ENCODE measurements at regions not wholly inside any gene's neighbourhood (a gene's known extent, or its start where the extent isn't known, plus 50 kb on each side); places are given as distances from the start of the nearest gene placed in this dataset.

- Histone ChIP-seq H3K27me3 (ENCODE audit: insufficient read depth, poor library complexity, severe bottlenecking) (no peaks in the 10 kb centered on the region), H3K27ac (ENCODE audit: poor library complexity, severe bottlenecking) (no peak overlapping the region), H3K36me3 (ENCODE audit: low read depth) (no peaks in the 10 kb centered on the region), H3K9me3 (ENCODE audit: severe bottlenecking) (no peaks in the 10 kb centered on the region), H3K4me1 (ENCODE audit: insufficient read depth, poor library complexity, severe bottlenecking) (peaks cover 6% of the 10 kb centered on the region), H3K4me3 (ENCODE audit: severe bottlenecking) (no peak overlapping the region)
- DNase-seq (ENCODE audit: low spot score) (no peak), ATAC-seq (ENCODE audit: low read depth) (peak; percentile 42; the same call in 1 of the 3 replicates)
- no peak for TF ChIP-seq CTCF (IDR thresholded peaks at IDR 0.05; ENCODE audit: poor library complexity, severe bottlenecking)
Observed at GRCh38 chr3:106130384-106131198, 261.8 kb upstream of the CBLB start.

GRCh38 chr3:106135451-106136160 is 266.8 kb upstream of the CBLB start:
- Histone ChIP-seq H3K4me3 (ENCODE audit: severe bottlenecking) (no peak overlapping the region), H3K36me3 (ENCODE audit: low read depth) (no peaks in the 10 kb centered on the region), H3K4me1 (ENCODE audit: insufficient read depth, poor library complexity, severe bottlenecking) (no peaks in the 10 kb centered on the region), H3K27ac (ENCODE audit: poor library complexity, severe bottlenecking) (no peak overlapping the region), H3K27me3 (ENCODE audit: insufficient read depth, poor library complexity, severe bottlenecking) (no peaks in the 10 kb centered on the region), H3K9me3 (ENCODE audit: severe bottlenecking) (no peaks in the 10 kb centered on the region)
- no peak for DNase-seq (ENCODE audit: low spot score)
- TF ChIP-seq CTCF (IDR thresholded peaks at IDR 0.05; ENCODE audit: poor library complexity, severe bottlenecking), result no peak
- ATAC-seq (ENCODE audit: low read depth), result no peak

GRCh38 chr3:106139826-106140225 is 271.0 kb upstream of the CBLB start:
- H3K9me3 ChIP-seq (ENCODE audit: severe bottlenecking), result no peaks in the 10 kb centered on the region
- ATAC-seq (ENCODE audit: low read depth), result no peak
- no peak for TF ChIP-seq CTCF (IDR thresholded peaks at IDR 0.05; ENCODE audit: poor library complexity, severe bottlenecking)

GRCh38 chr3:106140431-106140830 is 271.6 kb upstream of the CBLB start:
- TF ChIP-seq CTCF (IDR thresholded peaks at IDR 0.05; ENCODE audit: poor library complexity, severe bottlenecking), result no peak

More at GRCh38 chr3:106139826-106140225, 271.0 kb upstream of the CBLB start:
- Histone ChIP-seq H3K4me3 (ENCODE audit: severe bottlenecking) (no peak overlapping the region), H3K4me1 (ENCODE audit: insufficient read depth, poor library complexity, severe bottlenecking) (no peaks in the 10 kb centered on the region), H3K27me3 (ENCODE audit: insufficient read depth, poor library complexity, severe bottlenecking) (no peaks in the 10 kb centered on the region), H3K27ac (ENCODE audit: poor library complexity, severe bottlenecking) (no peak overlapping the region), H3K36me3 (ENCODE audit: low read depth) (no peaks in the 10 kb centered on the region; the same call in 1 of the 2 replicates)
- no peak for DNase-seq (ENCODE audit: low spot score)

More at GRCh38 chr3:106140431-106140830, 271.6 kb upstream of the CBLB start:
- no peaks in the 10 kb centered on the region for H3K9me3 ChIP-seq (ENCODE audit: severe bottlenecking)
- no peaks in the 10 kb centered on the region for H3K27me3 ChIP-seq (ENCODE audit: insufficient read depth, poor library complexity, severe bottlenecking)
- H3K4me1 ChIP-seq (ENCODE audit: insufficient read depth, poor library complexity, severe bottlenecking), result no peaks in the 10 kb centered on the region
- H3K27ac ChIP-seq (ENCODE audit: poor library complexity, severe bottlenecking), result no peak overlapping the region
- no peaks in the 10 kb centered on the region; the same call in 1 of the 2 replicates for H3K36me3 ChIP-seq (ENCODE audit: low read depth)
- ATAC-seq (ENCODE audit: low read depth) (no peak), DNase-seq (ENCODE audit: low spot score) (no peak)
- H3K4me3 ChIP-seq (ENCODE audit: severe bottlenecking), result no peak overlapping the region
